Retina (tissue), 1 donor: ENCODE measurements at regions not wholly inside any gene's neighbourhood (a gene's known extent, or its start where the extent isn't known, plus 50 kb on each side); places are given as distances from the start of the nearest gene placed in this dataset.
"Not testable (repeated sequence)": the region's sequence is repeated elsewhere in the genome, so short reads cannot be mapped to it uniquely, and the experiment has no call there.

Experiments used
- DNase-seq: peaks from one replicate; pipeline ENCODE4 v3.0.0-alpha.2; 2016

- no peak for DNase-seq
Observed at GRCh38 chr5:1748271-1748670, 51.4 kb downstream of the MRPL36 start.

GRCh38 chr5:1747803-1748085, 51.9 kb downstream of the MRPL36 start:
- DNase-seq: no peak

GRCh38 chr5:1747079-1747802, 52.4 kb downstream of the MRPL36 start:
- DNase-seq: no peak

GRCh38 chr5:1746371-1747078, 53.1 kb downstream of the MRPL36 start:
- DNase-seq: no peak

GRCh38 chr5:1745796-1746370, 53.8 kb downstream of the MRPL36 start:
- DNase-seq: no peak

GRCh38 chr5:1745123-1745795, 54.4 kb downstream of the MRPL36 start:
- no peak for DNase-seq

GRCh38 chr5:1744393-1745122, 55.1 kb downstream of the MRPL36 start:
- DNase-seq: no peak

GRCh38 chr5:1743769-1744085, 55.9 kb downstream of the MRPL36 start:
- no peak for DNase-seq

- DNase-seq: no peak
Observed at GRCh38 chr5:1743061-1743768, 56.4 kb downstream of the MRPL36 start.

- DNase-seq: no peak
Observed at GRCh38 chr5:1737790-1738405, 61.7 kb downstream of the MRPL36 start.

- no peak for DNase-seq
Observed at GRCh38 chr5:1736889-1737711, 62.5 kb downstream of the MRPL36 start.

- DNase-seq: no peak
Observed at GRCh38 chr5:1736065-1736464, 63.6 kb downstream of the MRPL36 start.

- no peak for DNase-seq
Observed at GRCh38 chr5:1735320-1735970, 64.2 kb downstream of the MRPL36 start.

GRCh38 chr5:1734908-1735289, 64.7 kb downstream of the MRPL36 start:
- no peak for DNase-seq

GRCh38 chr5:1734271-1734907, 65.2 kb downstream of the MRPL36 start:
- DNase-seq: no peak

- DNase-seq: no peak
Observed at GRCh38 chr5:1733369-1733768, 66.3 kb downstream of the MRPL36 start.

GRCh38 chr5:1732945-1733344, 66.7 kb downstream of the MRPL36 start:
- DNase-seq: no peak

- no peak for DNase-seq
Observed at GRCh38 chr5:1732238-1732941, 67.2 kb downstream of the MRPL36 start.

GRCh38 chr5:1731855-1732237, 67.8 kb downstream of the MRPL36 start:
- DNase-seq: not testable (repeated sequence)
